ENCODE measurements at regions not wholly inside any gene's neighbourhood (a gene's known extent, or its start where the extent isn't known, plus 50 kb on each side); places are given as distances from the start of the nearest gene placed in this dataset.

- no peaks in the 10 kb centered on the region for H3K9me3 ChIP-seq
- no peak for DNase-seq
- H3K4me3 ChIP-seq: no peak overlapping the region
- peaks cover 0 to 56% of the 10 kb centered on the region in 2 donors for H3K27me3 ChIP-seq
- no peak overlapping the region for H3K27ac ChIP-seq
- intact Hi-C loops (cut with DNase I; ENCODE audit: low total_unique reads): no loop called here
- TF ChIP-seq CTCF (IDR thresholded peaks at IDR 0.05): no peak
- no peaks in the 10 kb centered on the region for H3K4me1 ChIP-seq
- H3K36me3 ChIP-seq: no peaks in the 10 kb centered on the region
These were observed 104.3 kb upstream of the FOXF1 start for GRCh38 chr16:86406056-86406455.

- no peak overlapping the region for H3K27ac ChIP-seq
- no peak for DNase-seq
- no peaks in the 10 kb centered on the region for H3K36me3 ChIP-seq
- no peak overlapping the region for H3K4me3 ChIP-seq
- no peaks in the 10 kb centered on the region for H3K4me1 ChIP-seq
- TF ChIP-seq CTCF (IDR thresholded peaks at IDR 0.05): no peak
- H3K27me3 ChIP-seq: peaks cover 0 to 53% of the 10 kb centered on the region in 2 donors
- intact Hi-C loops (cut with DNase I; ENCODE audit: low total_unique reads): no loop called here
- peaks cover 0 to 4% (median 0%) of the 10 kb centered on the region in 3 donors for H3K9me3 ChIP-seq
These were observed 101.6 kb upstream of the FOXF1 start for GRCh38 chr16:86408685-86409084.

GRCh38 chr16:86410081-86410480, 100.2 kb upstream of the FOXF1 start:
- Histone ChIP-seq H3K4me3 (no peak overlapping the region), H3K27ac (no peak overlapping the region), H3K9me3 (peaks cover 0 to 10% (median 0%) of the 10 kb centered on the region in 3 donors), H3K27me3 (peaks cover 0 to 42% of the 10 kb centered on the region in 2 donors), H3K36me3 (no peaks in the 10 kb centered on the region), H3K4me1 (no peaks in the 10 kb centered on the region)
- TF ChIP-seq CTCF (IDR thresholded peaks at IDR 0.05): no peak
- intact Hi-C loops (cut with DNase I; ENCODE audit: low total_unique reads): no loop called here
- DNase-seq: no peak

GRCh38 chr16:86410529-86410928, 99.8 kb upstream of the FOXF1 start:
- Histone ChIP-seq H3K27me3 (peaks cover 0 to 40% of the 10 kb centered on the region in 2 donors), H3K4me1 (no peaks in the 10 kb centered on the region), H3K4me3 (no peak overlapping the region), H3K27ac (no peak overlapping the region), H3K36me3 (no peaks in the 10 kb centered on the region), H3K9me3 (peaks cover 0 to 10% (median 0%) of the 10 kb centered on the region in 3 donors)
- intact Hi-C loops (cut with DNase I; ENCODE audit: low total_unique reads): no loop called here
- no peak for TF ChIP-seq CTCF (IDR thresholded peaks at IDR 0.05)
- no peak for DNase-seq

GRCh38 chr16:86411897-86412296, 98.4 kb upstream of the FOXF1 start:
- H3K4me3 ChIP-seq: no peak overlapping the region
- peaks cover 0 to 13% (median 0%) of the 10 kb centered on the region in 3 donors for H3K9me3 ChIP-seq
- DNase-seq: no peak
- no peaks in the 10 kb centered on the region for H3K36me3 ChIP-seq
- H3K4me1 ChIP-seq: no peaks in the 10 kb centered on the region
- no peak for TF ChIP-seq CTCF (IDR thresholded peaks at IDR 0.05)
- no peak overlapping the region for H3K27ac ChIP-seq
- intact Hi-C loops (cut with DNase I; ENCODE audit: low total_unique reads): no loop called here
- peaks cover 0 to 33% of the 10 kb centered on the region in 2 donors for H3K27me3 ChIP-seq
